OCI-LY3 (cell line): ENCODE measurements at regions not wholly inside any gene's neighbourhood (a gene's known extent, or its start where the extent isn't known, plus 50 kb on each side); places are given as distances from the start of the nearest gene placed in this dataset.

Experiments used
- EZH2phosphoT487 ChIP-seq: fragments of 200-600 bp; shearing (Covaris generic); IDR thresholded peaks from 2 replicates; pipeline ENCODE4 v1.6.1; 2018; ENCODE audit warnings: antibody characterized with exemption, mixed run types, low read depth
- TF ChIP-seq, protein P1 (sequence below): fragments of 200-600, 300-600 bp; sonication (generic); IDR thresholded peaks from 2 replicates; pipeline ENCODE4 v1.5.1; 2014; ENCODE audit warnings: antibody characterized with exemption, low read length, low read depth

GRCh38 chr1:30507016-30507312 is 216.4 kb downstream of the MATN1 start:
- TF ChIP-seq, protein P1, sequence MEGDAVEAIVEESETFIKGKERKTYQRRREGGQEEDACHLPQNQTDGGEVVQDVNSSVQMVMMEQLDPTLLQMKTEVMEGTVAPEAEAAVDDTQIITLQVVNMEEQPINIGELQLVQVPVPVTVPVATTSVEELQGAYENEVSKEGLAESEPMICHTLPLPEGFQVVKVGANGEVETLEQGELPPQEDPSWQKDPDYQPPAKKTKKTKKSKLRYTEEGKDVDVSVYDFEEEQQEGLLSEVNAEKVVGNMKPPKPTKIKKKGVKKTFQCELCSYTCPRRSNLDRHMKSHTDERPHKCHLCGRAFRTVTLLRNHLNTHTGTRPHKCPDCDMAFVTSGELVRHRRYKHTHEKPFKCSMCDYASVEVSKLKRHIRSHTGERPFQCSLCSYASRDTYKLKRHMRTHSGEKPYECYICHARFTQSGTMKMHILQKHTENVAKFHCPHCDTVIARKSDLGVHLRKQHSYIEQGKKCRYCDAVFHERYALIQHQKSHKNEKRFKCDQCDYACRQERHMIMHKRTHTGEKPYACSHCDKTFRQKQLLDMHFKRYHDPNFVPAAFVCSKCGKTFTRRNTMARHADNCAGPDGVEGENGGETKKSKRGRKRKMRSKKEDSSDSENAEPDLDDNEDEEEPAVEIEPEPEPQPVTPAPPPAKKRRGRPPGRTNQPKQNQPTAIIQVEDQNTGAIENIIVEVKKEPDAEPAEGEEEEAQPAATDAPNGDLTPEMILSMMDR, result no peak
- no peak for TF ChIP-seq EZH2phosphoT487
